Activated CD4-positive, alpha-beta T cell treated with anti-CD3 and anti-CD28 coated beads for 48 hours (primary cell): ENCODE measurements at regions not wholly inside any gene's neighbourhood (a gene's known extent, or its start where the extent isn't known, plus 50 kb on each side); places are given as distances from the start of the nearest gene placed in this dataset.

ENCODE experiments used
- DNase-seq: peaks from one replicate; pipeline ENCODE4 v3.0.0-alpha.2; 2020

DNA sequence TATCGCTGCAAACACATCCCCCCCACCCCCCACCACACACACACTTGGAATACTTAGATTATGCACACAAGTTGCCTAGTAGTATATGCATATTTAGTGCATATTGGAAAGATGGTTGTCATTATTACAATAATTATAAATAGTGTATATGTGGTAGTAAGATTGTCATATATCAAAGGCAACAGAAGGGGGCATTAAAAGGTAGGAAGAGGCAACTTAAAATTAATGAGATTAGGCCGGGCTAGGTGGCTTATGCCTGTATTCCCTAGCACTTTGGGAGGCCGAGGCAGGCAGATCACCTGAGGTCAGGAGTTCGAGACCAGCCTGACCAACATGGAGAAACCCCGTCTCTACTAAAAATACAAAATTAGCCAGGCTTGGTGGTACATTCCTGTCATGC is 52.1 kb downstream of the GSC start:
- DNase-seq: no peak

DNA sequence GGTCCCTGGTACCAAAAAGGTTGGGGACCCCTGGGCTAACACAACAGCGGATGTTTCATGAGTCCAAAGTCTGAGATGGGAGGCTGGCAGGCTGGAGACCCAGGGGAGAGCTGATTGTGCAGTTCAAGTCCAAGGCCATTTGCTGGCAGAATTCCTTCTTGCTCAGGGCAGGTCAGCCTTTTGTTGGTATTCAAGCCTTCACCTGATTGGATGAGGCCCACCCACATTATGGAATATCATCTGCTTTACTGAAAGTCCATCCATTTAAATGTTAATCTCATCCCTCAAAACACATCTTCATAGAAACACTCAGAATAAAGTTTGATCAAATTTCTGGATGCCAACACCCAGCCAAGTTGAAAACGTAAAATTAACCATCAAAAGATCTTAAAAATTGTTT is 52.9 kb downstream of the GSC start:
- no peak for DNase-seq

GRCh38 chr14:94713115-94713514 is 56.8 kb downstream of the GSC start:
- DNase-seq: no peak

- DNase-seq: no peak
These were observed 59.2 kb downstream of the GSC start for GRCh38 chr14:94710731-94711130.

DNA sequence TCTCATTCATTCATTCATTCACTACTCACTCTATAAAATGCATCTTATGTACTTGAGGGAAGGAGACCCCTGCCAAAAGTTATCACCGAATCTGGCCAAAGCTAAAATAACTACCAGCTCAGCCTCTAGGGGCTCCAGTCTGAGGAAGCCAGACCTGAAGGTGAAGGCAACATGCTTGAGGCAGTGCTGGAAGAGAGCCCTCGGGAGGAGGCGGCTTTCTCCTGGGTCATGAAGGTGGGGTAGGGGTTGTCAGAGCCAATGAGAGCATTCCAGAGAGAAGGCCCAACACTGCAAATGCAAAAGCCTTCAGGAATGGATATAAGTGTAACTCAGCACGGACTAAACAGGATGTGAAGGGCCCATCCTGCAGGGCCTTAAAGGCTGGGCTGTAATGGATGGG is 62.4 kb downstream of the GSC start:
- DNase-seq: no peak

GRCh38 chr14:94706133-94706532 is 63.8 kb downstream of the GSC start:
- no peak for DNase-seq

GRCh38 chr14:94702629-94703028 is 67.3 kb downstream of the GSC start:
- no peak for DNase-seq

GRCh38 chr14:94701861-94702370 is 68.0 kb downstream of the GSC start:
- DNase-seq: no peak

- DNase-seq: no peak
These were observed 69.6 kb downstream of the GSC start for GRCh38 chr14:94700336-94700735.

GRCh38 chr14:94699831-94700230 is 70.1 kb downstream of the GSC start:
- no peak for DNase-seq

GRCh38 chr14:94697773-94698556 is 71.9 kb downstream of the GSC start:
- DNase-seq: no peak

DNA sequence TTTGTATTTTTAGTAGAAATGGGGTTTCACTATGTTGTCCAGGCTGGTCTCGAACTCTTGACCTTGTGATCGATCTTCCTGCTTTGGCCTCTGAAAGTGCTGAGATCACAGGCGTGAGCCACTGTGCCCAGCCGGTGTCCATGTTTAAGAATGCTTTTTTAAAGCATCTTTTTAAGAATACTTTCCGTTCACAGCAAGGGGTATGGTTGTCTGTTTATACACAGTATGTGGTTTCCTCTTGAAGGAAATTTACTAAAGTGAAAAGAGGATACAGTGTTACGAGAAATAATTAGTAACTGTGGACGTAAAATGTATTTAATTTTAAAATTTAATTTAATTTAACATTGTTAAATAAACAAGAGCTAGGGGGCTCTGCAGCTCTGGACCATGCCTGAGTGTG is 73.4 kb downstream of the GSC start:
- no peak for DNase-seq

- DNase-seq: no peak
These were observed 74.7 kb downstream of the GSC start for GRCh38 chr14:94695231-94695630.

DNA sequence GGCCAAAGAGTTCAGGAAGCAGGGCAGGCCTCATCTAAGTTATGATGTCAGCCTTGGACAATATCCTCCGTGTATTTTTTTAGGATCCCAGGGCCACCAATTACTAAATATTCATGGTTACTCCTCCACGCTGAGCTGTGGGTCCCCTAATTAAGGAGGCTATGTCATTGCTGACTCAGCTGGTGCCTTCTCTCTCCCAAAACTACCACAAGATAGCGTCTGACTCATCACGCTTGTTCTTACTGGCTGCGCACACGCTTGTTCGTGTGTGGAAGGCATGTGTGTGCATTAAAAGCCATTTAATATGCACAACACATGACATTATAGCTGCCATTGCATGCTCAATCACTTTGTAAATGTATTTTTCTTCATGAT is 78.3 kb downstream of the GSC start:
- DNase-seq: no peak

GRCh38 chr14:94690896-94691659 is 78.8 kb downstream of the GSC start:
- DNase-seq: no peak

GRCh38 chr14:94690486-94690885 is 78.3 kb downstream of the SERPINA3 start:
- no peak for DNase-seq

- no peak for DNase-seq
These were observed 77.8 kb downstream of the SERPINA3 start for GRCh38 chr14:94689985-94690400.

DNA sequence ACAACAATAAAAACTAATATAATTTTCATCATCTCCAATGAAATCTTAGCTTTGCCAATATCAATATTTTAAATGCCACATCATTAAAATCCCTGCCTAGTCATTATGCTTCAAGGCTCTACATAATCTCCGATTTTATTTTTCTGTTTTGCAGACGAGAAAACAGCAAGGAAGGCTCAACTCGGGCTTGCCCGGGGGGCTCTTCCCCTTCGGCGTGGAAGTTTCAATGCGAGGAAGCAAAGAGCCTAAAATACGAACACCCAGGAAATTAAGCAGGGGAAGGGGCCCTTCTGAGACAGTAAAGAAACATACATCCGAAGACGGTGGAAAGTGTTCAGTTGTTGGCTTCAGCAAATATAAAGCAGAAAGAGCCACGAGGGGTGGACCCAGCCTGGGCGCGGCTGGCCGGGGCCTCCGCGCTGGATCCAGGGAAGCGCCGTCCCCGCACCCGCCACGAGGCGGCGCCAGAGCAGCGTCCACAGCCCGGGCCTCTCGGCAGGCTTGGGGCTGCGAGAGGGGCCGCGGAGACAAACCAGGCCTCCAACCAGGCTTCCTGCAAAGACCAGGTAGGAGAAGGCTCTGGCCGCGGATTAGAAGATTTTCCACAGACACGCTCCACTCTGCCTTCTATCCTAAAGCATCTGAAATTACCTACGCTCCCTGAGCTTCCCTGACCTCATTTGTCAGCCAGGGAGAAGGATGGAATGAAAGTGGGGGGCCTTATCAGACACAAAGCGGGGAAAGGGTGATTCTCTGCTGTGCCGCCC is 77.2 kb downstream of the SERPINA3 start:
- peak; percentile 73 for DNase-seq

GRCh38 chr14:94686511-94687160 is 74.4 kb downstream of the SERPINA3 start:
- DNase-seq: no peak

DNA sequence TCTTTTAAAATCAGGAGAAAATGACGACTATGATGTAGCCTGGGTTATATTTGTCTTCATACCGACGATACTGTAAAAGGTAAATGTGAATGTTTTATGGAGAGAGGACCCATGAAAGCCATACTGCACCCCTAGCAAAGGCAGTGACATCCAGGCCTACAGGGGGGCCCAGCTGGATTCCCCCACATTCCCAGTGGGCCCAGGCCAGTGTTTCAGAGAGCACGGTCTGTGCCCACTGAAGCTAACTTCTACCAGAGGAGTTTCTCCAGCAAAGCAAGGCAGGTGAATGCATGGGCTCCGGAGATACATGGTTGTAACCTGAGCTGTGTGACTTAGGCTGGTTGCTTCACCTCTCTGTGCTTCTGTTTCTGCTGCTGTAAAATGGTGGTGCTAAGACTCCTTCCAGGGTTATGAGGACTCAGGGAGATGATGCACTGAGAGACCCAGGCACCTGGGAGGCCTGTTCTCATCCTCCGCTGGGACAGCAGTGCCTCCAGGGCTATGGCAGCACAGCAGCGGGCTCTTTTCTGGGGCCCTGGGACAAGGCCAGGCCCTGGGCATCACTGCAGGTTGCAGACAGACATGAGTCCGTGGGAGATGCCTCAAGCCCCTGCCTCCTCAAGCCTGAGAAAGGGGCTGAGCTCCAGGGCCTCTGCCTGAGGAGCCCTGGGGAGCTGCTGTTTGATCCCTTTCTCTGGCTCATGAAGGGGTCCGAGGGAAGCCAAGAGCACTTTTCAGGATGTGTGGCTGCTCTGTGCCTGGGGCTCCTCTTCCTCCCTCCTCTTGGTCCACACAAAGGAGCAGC is 73.7 kb downstream of the SERPINA3 start:
- no peak for DNase-seq

DNA sequence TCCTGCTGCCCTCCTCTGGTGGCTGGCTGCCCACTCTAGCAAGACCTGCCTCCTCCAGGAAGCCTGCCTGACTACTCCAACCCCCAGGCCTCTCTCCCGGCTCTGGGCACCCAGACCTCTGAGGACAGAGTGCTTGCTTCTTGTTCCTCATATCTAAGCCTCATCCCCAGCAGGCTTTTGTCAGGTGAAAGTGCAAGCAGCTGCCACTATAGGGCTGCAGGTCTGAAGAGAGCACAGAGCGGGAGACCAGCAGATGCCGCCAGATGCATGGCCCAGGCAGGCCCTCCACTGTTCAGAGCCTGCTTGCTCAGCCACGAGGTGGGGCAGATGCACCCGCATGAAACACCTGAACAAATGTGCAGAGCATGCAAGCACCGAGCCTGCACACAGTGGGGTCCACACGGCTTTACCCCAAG is 73.0 kb downstream of the SERPINA3 start:
- DNase-seq: no peak

GRCh38 chr14:94682736-94683135 is 70.5 kb downstream of the SERPINA3 start:
- no peak for DNase-seq
